GM18907 (cell line): ENCODE measurements at regions not wholly inside any gene's neighbourhood (a gene's known extent, or its start where the extent isn't known, plus 50 kb on each side); places are given as distances from the start of the nearest gene placed in this dataset.
"Not testable (repeated sequence)": the region's sequence is repeated elsewhere in the genome, so short reads cannot be mapped to it uniquely, and the experiment has no call there.

Experiments used
- ATAC-seq: cut with Tn5 transposase; IDR thresholded peaks from one replicate; pipeline ENCODE4 v1.9.1; 2021; ENCODE audit warnings: mild to moderate bottlenecking, moderate library complexity; ENCODE audit not compliant: unreplicated experiment

- ATAC-seq, result no peak
Observed at GRCh38 chr6:76856065-76856464, 607.2 kb downstream of the HTR1B start.

- ATAC-seq, result no peak
Observed at GRCh38 chr6:76852776-76853175, 610.5 kb downstream of the HTR1B start.

GRCh38 chr6:76849274-76849970 is 613.9 kb downstream of the HTR1B start:
- not testable (repeated sequence) for ATAC-seq

DNA sequence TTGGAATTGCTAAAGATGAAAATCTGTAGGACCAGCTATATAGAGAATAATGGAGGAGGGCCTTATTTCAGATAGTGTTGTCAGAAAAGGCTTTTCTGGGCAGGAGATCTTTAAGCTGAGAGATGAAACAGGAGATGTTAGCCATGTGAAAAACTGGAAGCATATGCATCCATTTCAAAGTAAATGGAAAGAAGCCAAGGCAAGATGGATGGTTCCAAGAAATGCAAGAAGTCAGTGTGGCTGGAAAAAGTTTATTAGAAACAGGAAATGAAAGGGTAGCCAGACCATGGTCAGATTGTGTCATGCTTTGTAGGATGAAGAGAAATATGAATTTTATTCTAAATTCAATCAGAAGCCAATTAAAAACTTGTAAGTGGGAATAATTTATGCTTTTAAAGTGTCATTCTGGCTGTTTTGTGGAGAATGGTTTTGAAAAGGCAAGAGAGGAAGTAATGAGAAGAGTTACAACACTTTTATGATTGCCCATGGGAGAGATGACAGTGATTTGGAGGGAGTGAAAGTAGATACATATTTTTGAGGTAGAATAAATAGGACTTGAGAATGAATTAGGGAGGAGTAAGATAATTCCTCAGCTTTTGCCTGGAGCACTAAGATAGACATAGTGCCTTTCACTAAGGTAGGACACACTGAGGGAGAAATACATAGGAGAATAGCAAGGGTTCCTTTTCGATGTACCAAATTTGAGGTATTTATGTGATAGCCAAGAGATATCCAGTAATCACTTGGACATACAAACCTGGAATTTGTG is 620.1 kb downstream of the HTR1B start:
- no peak for ATAC-seq

DNA sequence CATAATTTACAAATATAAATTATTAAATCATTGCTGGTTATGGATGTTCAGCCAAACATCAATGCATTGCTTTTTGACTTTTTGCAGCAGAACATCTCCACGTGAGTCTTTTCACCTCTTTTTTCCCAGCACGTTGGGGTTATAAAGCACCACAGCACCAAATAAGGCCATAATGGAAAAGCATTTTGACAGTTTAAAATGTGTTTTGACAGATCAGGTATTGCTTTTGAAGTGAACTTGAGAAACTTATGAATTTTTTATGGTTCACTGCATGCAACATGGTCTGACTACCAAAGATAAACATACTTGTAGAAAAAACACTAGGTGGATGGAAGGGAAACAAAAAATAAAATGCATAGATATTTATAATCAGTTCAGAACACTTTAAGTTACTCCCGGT is 622.4 kb downstream of the HTR1B start:
- ATAC-seq, result no peak

GRCh38 chr6:76840041-76840745 is 623.1 kb downstream of the HTR1B start:
- ATAC-seq, result no peak

DNA sequence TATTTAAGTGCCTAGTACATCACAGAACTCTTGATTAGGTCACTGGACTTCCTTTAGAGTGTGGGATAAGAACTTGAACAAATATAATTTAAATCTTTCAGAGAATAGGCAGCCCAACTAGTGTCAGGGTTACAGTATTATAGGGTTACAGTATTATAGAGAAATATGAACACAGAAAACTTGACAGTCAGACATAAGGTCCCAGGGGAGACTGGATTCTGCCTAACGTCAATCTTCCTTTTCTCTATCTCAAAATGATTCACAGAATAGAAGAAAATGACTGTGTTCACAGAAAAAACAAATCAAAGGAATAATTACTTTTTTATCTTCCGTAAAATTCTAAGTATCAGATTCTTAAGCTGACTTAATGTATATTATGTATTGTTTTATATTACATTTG is 623.8 kb downstream of the HTR1B start:
- ATAC-seq, result no peak

GRCh38 chr6:76837564-76837963 is 625.7 kb downstream of the HTR1B start:
- no peak for ATAC-seq

DNA sequence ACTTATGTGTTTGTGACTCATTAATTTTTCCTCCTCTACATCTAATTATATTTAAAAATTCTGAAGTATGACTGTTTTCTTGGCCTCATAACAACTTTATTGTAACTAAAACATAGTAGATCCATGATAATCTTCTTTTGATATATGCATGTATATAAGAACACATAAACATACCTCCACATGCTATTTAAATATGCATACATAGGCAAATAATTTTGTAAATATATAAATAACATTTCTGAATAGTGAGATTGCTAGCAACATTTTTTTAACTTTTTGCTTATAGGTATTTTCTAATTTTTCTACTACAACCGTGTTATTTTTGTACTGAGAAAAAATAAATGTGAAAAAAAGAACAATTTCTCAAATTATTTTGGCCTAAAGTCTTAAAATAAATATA is 627.6 kb downstream of the HTR1B start:
- ATAC-seq, result no peak

DNA sequence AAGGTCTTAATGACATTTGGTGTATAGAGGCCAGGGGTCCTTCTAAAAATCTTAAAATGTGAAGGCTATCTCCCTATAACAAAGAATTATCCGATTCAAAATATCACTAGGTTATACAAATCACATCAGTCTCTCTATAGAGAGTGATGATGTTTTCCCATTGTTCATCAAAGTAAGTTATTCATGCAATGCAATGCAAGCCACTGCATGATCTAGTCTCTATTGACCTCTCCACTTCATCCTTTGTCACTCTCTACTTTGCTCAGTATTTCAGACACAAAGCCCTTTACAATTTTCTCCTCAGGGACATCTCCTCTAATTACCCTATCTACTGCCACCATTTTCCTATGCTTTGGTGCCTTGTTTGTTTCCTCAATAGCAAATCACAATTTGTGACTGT is 628.0 kb downstream of the HTR1B start:
- ATAC-seq, result no peak

DNA sequence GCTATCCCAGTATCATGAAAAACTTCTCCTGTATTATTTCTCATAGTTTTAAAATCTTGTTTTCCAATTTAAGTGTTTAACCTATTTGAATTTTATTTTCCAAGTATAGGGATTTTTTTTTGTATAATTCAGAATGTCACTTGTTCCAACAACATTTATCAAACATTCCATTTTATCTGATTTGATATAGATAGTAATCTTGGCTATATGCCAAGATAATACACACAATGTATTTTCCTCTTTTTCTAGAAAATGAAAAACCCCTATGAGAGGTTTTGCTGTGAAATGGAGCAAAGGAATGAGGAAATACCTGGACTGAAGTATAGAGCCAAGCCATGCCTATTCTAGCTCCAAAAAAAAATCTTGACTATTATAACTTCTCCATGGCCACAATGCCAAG is 628.9 kb downstream of the HTR1B start:
- no peak for ATAC-seq

DNA sequence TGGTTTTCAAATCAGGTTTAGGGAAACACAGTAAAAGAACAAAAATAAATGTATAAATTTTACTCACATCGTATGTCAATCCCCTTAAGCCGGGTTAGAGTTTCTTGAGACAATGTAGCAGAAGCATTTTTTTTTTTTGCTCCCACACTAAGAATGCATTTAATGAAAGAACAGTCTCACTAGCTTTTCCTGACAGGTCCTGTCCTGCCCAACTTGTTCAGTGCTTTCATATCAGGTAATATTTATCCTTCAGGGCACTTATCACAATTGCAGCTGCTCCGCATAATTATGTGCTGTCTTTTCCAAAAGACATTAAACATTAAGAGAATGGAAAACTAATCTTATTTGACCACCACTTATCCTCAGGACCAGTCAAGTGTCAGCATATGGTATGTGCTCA is 632.0 kb downstream of the HTR1B start:
- no peak for ATAC-seq

- not testable (repeated sequence) for ATAC-seq
Observed at GRCh38 chr6:76823578-76823977, 639.7 kb downstream of the HTR1B start.

DNA sequence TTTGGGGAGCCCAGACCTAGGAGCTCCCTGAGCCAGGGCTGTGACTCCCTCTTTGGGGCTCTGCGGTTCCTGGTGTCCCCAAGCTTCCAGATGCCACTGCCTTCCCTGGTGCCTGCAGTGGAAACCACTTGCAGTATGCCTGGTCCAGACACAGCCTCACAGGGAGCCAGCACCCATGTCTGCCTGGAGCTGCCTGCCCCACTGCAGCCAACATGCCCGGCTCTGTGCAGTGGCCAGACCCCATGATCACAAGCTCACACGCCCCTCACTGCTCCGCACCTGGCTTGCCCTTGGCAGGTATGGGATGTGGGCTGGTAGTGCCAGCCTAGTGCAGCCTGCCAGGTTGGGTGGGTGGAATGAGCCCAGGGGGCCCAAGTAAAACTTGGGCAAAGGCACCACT is 644.8 kb downstream of the HTR1B start:
- no peak for ATAC-seq

GRCh38 chr6:76817429-76817828 is 645.9 kb downstream of the HTR1B start:
- ATAC-seq, result no peak

GRCh38 chr6:76814496-76815458 is 648.5 kb downstream of the HTR1B start:
- no peak for ATAC-seq

DNA sequence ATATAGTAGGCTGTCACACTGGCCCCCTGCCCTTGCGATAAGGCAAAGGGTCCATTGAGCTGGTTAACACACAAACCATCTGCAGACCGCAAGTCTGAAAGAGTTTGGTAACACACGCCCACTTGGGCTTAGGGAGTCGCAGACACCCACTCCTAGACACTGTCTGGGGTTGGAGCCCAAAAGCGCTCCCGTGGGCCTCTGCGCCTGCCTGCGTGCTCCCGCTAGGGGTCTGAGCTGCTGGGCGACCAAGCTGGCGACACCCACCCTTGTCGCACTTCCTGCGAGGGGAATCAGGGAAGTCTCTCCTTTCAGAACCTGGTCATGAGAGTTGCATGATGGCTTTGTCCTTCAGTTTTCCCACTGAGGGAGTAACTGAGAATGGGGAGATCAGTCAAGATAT is 653.0 kb downstream of the HTR1B start:
- ATAC-seq, result no peak

- ATAC-seq, result no peak
Observed at GRCh38 chr6:76803038-76803580, 660.2 kb downstream of the HTR1B start.

DNA sequence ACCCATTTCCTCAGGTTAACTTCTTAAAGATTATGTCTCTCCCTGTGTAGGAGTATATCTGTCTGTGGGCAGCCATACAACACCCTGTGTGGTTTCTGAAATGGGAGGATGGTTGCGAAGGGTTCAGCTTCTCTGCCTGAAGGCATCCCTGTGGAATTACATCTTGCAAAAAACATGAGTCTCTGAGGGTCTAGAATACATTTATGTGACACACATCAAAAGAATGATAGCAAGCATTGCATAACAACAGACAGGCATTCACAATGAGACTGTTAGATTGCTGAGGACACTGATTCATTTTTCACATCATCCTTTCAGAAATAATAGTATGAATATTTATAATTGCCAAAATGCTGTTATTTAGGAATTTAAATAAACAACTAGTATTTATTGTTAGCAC is 670.9 kb downstream of the HTR1B start:
- ATAC-seq, result no peak

GRCh38 chr6:76790881-76791280 is 672.4 kb downstream of the HTR1B start:
- ATAC-seq, result no peak
